Putamen (tissue), 1 donor: ENCODE measurements at regions not wholly inside any gene's neighbourhood (a gene's known extent, or its start where the extent isn't known, plus 50 kb on each side); places are given as distances from the start of the nearest gene placed in this dataset.

ENCODE experiments used
- DNase-seq: peaks from one replicate; pipeline ENCODE4 v3.0.0-alpha.2; 2016; ENCODE audit warnings: low spot score

- DNase-seq, result no peak
Measured at GRCh38 chr5:56346741-56347535, 113.8 kb upstream of the ANKRD55 start.

DNA sequence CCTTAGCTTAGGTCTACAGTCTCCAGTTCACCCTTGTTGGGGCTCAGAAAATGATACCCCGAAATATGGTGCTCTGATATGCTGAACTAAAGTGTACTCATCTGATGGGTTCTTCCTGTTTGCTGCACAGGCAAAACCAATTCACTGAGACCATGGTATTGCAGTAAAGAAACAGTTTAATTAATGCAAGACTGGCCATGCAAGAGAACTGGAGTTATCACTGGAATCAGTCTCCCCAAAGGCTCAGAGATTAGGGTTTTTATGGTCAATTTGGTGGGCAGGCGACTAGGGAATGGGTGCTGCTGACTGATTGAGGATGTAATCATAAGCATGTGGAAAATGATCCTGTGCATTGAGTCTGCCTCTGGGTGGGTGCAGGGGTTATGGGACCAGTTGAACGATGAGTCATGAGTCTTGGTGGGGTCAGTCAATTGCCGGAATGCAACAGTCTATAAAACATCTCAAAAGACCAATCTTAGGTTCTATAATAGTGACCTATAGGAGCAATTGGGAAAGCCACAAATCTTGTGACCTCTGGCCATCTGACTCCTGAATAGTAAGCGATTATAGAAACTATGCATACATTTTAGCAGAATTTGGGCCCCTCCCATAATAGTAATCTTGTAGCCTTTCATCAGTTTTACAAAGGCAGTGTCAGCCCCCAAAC, 113.0 kb upstream of the ANKRD55 start:
- no peak for DNase-seq

GRCh38 chr5:56345352-56345751, 112.2 kb upstream of the ANKRD55 start:
- DNase-seq, result no peak

DNA sequence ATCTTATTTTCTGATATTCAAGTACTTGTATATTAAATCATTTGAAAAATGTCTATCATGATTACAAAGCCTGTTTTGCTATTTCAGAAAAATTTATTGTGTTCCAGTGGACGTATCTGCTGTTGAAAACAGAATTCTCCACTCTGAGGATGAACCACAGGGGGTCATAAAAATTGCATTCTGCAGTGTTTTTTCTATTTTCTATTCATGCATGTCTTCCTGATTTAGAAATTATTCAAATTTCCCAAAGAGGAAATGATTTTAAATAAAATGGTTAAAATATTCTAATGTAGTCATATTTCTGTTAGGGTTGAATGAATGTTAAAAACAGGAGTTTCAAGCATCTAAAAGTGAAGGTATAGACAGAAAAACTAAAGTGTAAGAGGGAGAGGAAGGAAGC, 111.5 kb upstream of the ANKRD55 start:
- no peak for DNase-seq

DNA sequence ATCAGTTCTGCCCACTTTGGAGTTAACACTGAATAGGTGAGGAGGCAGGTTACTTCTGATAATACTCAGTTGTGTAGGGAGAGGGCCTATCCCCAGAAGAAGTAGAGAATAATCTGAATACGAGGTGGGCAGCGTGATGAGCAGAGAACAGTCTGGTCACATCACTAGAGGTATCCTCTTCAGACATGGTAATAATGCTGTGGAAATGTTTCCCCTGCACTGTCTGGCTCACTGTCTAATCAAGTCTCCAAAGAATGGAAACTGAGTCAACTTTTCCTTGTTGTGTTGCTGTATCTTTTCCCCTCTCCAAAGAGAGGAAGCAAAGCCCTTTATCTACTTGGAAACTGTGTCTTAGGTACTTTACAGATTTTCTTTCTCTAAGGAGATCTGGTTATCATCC, 110.9 kb upstream of the ANKRD55 start:
- no peak for DNase-seq

GRCh38 chr5:56342616-56343015, 109.5 kb upstream of the ANKRD55 start:
- DNase-seq, result no peak

- no peak for DNase-seq
Measured at GRCh38 chr5:56340196-56340980, 107.3 kb upstream of the ANKRD55 start.

DNA sequence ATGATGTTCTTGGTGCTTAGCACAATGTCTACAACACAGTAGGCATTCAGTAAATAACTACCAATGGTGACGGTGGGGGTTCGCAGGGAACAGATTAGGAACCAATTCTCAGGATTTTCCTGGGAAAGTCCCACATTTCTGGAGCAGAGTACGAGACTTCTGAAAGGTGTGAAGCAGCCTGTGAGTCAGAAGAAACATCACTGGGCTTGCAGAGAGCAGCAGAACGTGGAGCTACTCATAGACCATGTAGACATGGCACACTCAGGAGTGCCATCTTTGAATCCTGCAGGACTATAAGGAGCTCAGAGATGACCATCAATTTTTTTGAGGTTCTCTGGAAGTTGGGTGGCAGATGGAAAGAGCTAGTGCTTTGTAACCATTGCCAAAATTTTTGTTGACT, 106.6 kb upstream of the ANKRD55 start:
- DNase-seq, result no peak

DNA sequence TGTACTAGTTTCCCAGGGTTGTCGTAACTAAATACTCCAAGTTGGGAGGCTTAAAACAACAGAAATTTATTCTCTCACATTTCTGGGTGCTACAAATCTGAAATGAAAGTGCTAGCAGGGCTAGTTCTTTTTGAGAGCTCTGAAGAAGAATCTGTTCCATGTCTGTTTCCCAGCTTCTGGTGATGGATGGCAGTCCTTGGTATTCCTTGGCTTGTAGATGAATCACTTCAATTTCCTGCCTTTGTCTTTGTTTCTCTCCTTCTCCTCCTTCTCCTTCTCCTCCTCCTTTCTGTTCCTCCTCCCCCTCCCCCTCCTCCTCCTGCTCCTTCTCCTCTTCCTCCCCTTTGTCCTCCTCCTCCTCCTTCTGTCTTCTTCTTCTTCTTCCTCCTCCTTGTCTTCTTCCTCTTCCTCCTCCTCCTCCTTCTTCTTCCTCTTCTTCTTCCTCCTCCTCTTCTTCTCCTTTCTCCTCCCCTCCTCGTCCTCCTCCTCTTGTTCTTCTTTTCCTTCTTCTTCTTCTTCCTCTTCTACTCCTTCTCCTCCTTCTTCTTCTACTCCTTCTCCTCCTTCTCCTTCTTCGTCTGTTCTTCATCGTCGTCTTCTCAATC, 104.7 kb upstream of the ANKRD55 start:
- no peak for DNase-seq

DNA sequence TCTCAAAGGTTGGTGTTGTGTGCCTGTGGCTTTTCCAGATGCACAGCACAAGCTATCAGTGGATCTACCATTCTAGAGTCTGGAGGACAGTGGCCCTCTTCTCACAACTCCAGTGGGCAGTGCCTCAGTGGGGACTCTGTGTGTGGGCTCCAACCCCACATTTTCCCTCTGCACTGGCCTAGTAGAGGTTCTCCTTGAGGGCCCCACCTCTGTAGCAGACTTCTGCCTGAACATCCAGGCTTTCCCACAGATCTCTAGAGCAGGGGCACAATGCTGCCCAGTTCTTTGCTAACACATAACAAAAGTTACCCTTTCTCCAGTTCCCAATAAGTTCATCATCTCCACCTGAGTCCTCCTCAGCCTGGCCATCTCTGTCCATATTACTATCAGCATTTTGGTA, 102.1 kb upstream of the ANKRD55 start:
- DNase-seq, result no peak

- DNase-seq, result peak; percentile 49
Measured at GRCh38 chr5:56330806-56331205, 97.7 kb upstream of the ANKRD55 start.

DNA sequence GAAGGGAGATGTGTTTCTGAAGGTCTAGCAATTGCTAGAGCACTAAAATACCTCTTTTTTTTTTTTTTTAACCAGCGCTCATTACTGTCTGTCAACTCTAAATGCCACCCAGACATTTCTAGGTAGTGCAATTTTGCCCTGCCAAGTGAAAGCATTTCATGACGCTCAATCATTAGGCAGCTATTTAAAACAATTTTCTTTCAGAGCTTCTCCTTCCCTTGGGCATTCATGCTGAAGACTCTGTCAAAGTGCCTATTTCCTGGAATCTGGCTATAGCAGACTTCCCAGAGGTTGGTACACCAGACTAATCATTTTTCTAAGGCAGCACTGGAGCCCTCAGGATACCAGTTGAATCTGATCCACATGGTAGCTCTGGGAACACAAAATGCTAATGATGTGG, 97.0 kb upstream of the ANKRD55 start:
- DNase-seq, result peak; percentile 49

DNA sequence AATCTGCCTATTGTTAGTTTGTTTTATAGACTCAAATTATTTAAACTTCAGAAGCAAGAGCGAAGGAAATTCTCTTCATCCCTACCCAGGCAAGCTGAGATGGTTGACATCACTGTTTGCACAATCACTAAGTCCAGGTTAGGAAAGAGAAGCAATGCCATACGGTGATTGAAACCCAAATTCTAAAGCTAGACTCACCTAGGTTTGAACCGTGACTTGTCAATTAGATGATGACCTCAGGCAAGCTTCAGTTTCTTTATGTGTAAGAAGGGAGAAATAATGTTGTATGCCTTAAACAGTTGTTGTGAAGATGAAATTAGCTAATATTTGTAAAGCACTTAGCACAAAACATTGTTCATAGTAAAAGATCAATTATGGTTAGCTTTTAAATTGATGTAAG, 96.5 kb upstream of the ANKRD55 start:
- no peak for DNase-seq

- DNase-seq, result no peak
Measured at GRCh38 chr5:56328753-56329560, 95.8 kb upstream of the ANKRD55 start.

DNA sequence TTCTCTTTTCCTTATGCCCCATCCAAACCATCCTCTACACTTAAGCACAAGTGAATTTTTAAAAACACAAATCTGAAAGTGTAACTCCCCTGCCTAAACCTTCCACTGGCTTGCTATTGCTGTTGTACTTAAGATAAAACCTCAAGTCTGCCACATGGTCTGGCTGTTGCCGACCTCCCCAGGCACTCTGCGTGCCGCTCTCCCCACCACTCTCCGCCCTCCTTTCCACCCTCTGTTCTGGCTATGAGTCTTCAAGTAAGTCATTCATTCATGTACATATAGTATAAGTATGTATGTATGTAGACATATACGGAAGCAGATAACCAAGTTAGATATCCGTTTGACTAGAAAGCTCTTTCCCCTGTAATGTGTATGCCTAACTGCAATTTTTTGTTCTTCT, 94.7 kb upstream of the ANKRD55 start:
- no peak for DNase-seq

- no peak for DNase-seq
Measured at GRCh38 chr5:56326770-56327169, 93.6 kb upstream of the ANKRD55 start.

DNA sequence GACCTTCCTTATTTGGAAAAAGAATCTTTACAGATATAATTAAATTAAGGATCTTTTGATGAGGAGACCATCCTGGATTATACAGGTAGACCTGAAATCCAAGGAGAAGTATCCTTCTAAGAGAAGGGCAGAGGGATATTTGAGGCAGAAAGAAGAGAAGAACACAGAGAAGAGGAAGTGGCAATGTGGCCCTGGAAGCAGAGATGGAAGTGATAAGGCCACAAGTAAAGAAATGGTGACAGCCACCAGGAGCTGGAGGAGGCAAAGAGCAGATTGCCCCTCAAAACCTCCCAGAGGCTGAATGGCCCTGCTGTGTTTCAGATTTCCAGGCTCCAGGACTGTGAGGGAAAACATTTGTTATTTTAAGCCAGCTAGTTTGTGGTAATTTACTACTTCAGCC, 93.0 kb upstream of the ANKRD55 start:
- DNase-seq, result no peak

DNA sequence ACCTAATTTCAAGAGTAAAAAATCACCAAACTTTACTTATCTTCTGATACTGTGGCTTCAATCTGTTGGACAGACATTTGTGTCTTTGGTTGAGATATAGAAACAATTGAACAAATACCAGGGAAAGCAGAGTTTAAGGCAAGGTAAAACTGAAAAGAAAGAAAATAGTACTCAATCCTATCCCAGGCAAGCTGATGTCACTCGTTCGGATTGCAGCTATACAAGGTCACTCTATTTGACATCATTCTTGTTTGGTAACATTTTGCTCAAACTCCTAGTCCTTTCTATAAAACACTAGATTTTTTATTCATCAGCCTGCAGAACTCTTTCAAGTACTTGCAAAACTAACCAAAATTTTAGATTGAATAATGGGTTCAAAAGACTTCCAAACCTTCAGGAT, 91.9 kb upstream of the ANKRD55 start:
- no peak for DNase-seq

DNA sequence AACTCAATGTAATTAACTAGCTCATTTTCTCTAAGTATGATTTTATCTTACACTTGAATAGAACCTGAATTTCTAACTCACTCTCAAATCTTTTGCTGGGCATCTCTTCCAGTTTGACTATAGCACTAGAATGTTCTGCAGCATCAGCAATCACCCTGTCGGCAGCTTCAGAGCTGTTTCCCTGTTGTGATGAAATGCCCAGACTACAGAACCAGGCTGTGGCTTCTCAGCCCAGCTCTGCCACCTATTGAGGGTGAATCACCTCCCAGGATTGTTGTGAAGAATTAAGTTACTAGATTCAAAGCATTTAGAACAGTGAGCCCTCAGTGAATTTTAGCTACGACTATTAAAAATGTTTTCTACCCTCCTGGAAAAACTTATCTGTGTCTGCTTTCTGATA, 90.4 kb upstream of the ANKRD55 start:
- DNase-seq, result no peak

GRCh38 chr5:56322592-56322991, 89.5 kb upstream of the ANKRD55 start:
- DNase-seq, result no peak

- DNase-seq, result no peak
Measured at GRCh38 chr5:56321236-56321881, 88.2 kb upstream of the ANKRD55 start.
